ENCODE measurements at regions not wholly inside any gene's neighbourhood (a gene's known extent, or its start where the extent isn't known, plus 50 kb on each side); places are given as distances from the start of the nearest gene placed in this dataset.

- no peak for TF ChIP-seq TEAD4 (IDR thresholded peaks at IDR 0.05; ENCODE audit: low read depth, low read length)
Measured at GRCh38 chr3:18135060-18135814, 289.9 kb downstream of the SATB1 start (continued).

Measured in H1 (cell line).